Renal pelvis (tissue), 1 donor: ENCODE measurements at regions not wholly inside any gene's neighbourhood (a gene's known extent, or its start where the extent isn't known, plus 50 kb on each side); places are given as distances from the start of the nearest gene placed in this dataset.

Experiments used
- DNase-seq: peaks from one replicate; pipeline ENCODE4 v3.0.0-alpha.2; 2013

GRCh38 chr20:19952392-19952791 lies 64.8 kb upstream of the NAA20 start:
- DNase-seq, result no peak

- no peak for DNase-seq
These were observed 63.6 kb upstream of the NAA20 start for GRCh38 chr20:19953606-19954005.

GRCh38 chr20:19956976-19957375 lies 60.2 kb upstream of the NAA20 start:
- no peak for DNase-seq

GRCh38 chr20:19958219-19958618 lies 58.9 kb upstream of the NAA20 start:
- no peak for DNase-seq

DNA sequence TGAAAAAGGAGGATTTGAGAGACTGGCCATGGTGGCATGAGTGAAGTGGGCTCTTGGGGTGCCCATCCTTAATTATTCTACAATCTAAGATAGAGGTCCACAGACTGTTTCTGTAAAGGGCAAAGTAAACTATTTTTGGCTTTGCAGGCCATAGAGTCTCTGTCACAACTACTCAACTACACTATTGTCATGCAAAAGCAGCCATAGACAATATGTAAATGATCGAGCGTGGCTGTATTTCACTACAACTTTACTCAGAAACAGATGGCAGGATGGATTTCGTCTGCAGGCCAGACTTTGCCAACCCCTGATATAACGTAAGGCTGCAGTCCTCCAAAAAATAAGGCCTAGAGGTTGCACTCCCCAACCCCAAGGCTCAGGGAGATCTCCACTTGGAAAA lies 58.2 kb upstream of the NAA20 start:
- no peak for DNase-seq

DNA sequence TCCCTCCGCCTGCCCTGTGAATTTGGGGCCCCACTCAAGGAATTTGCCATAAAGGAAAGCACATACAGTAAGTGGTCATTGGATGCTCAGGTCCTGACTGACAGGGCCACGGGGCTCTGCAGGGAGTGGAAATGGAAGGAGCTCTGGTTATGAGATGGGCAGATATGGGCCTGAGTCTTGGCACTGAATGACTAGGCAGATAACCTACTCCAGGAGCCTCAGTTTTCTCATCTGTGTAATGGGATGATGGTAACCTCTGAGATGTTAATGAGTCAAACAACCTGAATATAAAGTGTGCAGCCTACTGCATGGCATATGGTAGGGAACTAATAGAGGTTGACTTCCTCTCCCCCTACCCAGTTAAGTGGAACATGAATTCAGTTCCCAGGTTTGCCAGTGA lies 56.4 kb upstream of the NAA20 start:
- no peak for DNase-seq

DNA sequence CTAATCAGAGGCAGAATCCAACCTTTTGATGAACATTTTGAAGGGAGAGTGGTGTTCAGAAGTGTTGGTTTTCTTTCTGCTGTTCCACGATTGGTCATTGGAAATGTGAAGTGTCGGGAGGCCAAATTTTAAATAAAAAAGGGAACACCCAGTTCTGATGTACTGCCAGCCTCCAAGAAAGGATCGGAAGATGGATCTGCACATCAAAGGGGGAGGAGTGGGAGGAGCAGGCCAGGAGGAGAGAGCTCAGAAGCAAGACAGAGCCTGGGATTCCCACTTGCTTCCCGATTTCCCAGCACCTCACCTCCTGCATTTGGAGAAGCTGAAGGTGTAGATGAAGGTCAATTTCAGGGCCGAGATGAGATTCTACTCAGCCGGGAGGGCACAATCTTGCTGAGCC lies 55.9 kb upstream of the NAA20 start:
- no peak for DNase-seq

- DNase-seq, result no peak
These were observed 54.2 kb upstream of the NAA20 start for GRCh38 chr20:19962958-19963357.

- DNase-seq, result no peak
These were observed 52.6 kb upstream of the NAA20 start for GRCh38 chr20:19964289-19965265.

DNA sequence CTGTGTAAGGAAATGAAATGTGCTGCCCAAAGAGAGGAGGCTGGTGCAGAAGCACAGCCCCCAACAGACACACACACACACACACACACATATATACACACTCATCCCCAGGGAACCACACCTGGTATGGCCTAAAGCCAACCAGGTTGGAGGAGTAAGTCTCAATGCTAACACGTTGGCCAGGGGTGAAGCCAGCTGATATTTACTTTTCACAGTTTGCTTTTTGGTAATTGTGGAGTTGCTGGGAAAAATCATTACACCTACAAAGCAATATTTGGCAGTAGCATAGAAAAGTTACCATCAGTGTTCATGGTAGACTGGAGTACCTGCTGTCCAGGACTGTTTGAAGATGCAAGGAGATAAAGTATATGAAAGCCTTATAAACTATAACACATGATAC lies 50.3 kb upstream of the NAA20 start:
- no peak for DNase-seq
